ENCODE measurements at regions not wholly inside any gene's neighbourhood (a gene's known extent, or its start where the extent isn't known, plus 50 kb on each side); places are given as distances from the start of the nearest gene placed in this dataset. TPM values are rescaled to one million over a fixed set of nuclear protein-coding genes. Genes with fewer than 3 reads are reported as not detected.

DNA sequence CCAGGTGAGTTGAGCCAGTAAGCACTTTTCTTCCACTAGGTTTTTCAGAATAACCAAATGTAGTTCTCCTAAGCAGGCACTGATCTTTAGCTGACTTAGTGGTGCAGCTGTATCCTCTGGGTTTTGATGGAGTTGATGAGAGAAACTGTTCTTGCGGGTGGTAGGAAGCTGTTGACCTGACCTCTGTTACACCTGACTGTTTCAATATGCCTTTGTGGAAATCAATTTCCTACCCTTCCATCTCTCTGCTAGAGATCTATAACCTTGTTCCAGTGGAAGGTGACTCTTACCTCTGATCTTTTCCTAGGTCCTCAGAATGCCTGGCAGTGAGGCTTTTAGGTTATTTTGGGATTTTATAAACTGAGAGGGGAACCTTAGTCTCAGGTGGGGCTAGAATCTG, 51.6 kb upstream of the MACF1 start:
- Histone ChIP-seq H3K27ac (peak overlapping the region in 1 of 2 donors; percentile 28), H3K4me3 (no peak overlapping the region), H3K9me3 (no peaks in the 10 kb centered on the region), H3K27me3 (no peaks in the 10 kb centered on the region), H3K36me3 (no peaks in the 10 kb centered on the region), H3K4me1 (peaks cover 4 to 9% of the 10 kb centered on the region in 2 donors)
- intact Hi-C loops (cut with DNase I; ENCODE audit: low total_unique reads) = no loop called here
- no peak for DNase-seq
- TF ChIP-seq, protein P1, sequence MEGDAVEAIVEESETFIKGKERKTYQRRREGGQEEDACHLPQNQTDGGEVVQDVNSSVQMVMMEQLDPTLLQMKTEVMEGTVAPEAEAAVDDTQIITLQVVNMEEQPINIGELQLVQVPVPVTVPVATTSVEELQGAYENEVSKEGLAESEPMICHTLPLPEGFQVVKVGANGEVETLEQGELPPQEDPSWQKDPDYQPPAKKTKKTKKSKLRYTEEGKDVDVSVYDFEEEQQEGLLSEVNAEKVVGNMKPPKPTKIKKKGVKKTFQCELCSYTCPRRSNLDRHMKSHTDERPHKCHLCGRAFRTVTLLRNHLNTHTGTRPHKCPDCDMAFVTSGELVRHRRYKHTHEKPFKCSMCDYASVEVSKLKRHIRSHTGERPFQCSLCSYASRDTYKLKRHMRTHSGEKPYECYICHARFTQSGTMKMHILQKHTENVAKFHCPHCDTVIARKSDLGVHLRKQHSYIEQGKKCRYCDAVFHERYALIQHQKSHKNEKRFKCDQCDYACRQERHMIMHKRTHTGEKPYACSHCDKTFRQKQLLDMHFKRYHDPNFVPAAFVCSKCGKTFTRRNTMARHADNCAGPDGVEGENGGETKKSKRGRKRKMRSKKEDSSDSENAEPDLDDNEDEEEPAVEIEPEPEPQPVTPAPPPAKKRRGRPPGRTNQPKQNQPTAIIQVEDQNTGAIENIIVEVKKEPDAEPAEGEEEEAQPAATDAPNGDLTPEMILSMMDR (IDR thresholded peaks at IDR 0.05) = no peak
- no peak for TF ChIP-seq POLR2A (IDR thresholded peaks at IDR 0.05)

DNA sequence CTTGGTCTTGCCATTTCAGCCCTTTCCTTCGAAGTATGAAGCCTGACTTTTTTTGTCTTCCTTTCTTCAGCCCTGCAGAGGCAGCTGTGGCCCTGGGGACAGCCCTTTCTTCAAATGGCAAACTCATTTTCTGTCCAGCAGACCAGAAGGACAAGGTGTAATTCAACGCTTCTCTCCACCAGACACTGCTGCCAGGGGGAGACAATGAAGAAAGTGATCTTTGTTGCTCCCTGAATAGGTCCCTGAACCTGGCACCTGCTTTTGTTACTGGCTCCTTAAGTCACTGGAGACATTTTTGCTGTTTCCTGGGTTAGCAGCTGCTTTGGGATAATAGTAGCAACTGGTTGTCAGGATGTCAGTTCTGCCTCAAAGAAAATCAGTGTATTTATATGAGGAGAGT, 50.8 kb upstream of the MACF1 start:
- Histone ChIP-seq H3K27me3 (no peaks in the 10 kb centered on the region), H3K36me3 (no peaks in the 10 kb centered on the region), H3K4me1 (peaks cover 4 to 9% of the 10 kb centered on the region in 2 donors), H3K4me3 (no peak overlapping the region), H3K27ac (peak overlapping the region in 1 of 2 donors; percentile 28), H3K9me3 (no peaks in the 10 kb centered on the region)
- no peak for TF ChIP-seq POLR2A (IDR thresholded peaks at IDR 0.05)
- TF ChIP-seq, protein P1 (IDR thresholded peaks at IDR 0.05) = no peak
- DNase-seq = no peak
- intact Hi-C loops (cut with DNase I; ENCODE audit: low total_unique reads) = no loop called here

DNA sequence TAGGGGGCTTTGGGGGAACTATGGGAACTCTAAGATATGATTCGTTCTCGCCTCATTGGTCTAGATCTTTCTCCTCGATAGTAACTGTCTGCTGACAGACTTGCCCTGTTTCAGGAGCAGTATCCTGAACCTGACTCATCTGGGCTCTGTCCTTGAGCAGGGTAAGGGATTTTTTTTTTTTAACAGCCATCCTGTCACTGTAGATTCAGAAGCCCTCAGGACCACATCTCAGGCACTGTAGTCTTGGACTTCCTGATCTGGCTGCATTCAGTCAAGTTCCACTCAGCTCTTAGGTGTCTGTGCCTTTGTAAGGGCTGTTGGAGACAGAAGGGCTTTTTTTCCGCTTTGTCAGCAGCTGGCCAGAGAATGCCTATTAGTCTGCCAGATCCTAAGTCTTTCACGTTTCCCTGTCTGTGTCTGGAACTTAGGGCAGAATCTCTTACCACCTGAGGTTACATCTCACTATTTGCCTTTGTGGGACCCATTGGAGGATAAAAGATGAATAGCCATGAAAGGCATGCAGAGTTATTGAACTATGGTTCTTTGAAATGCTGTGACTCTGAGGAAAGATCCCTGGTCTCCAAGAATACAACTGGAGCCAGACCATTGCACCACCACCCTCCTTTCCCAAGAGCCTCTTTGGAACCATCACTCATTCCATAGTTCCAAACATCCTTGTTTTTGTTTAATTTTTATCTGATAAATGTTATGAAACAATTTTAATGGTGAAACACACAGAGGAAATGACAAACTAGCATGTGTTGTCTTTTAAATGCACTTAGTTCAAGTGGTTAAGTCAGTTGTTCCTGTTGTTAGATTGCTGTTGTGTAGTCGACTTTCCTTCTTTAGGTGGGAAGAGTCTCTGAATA, 49.7 kb upstream of the MACF1 start:
- peak overlapping the region; percentile 68 to 71 for H3K27ac ChIP-seq
- intact Hi-C loops (cut with DNase I; ENCODE audit: low total_unique reads) = no loop called here

More for the DNA sequence above, 49.7 kb upstream of the MACF1 start:
- no peaks in the 10 kb centered on the region for H3K27me3 ChIP-seq
- DNase-seq = peak; percentile 65 to 72
- H3K36me3 ChIP-seq = no peaks in the 10 kb centered on the region
- H3K9me3 ChIP-seq = no peaks in the 10 kb centered on the region
- TF ChIP-seq, protein P1 (IDR thresholded peaks at IDR 0.05) = no peak
- TF ChIP-seq POLR2A (IDR thresholded peaks at IDR 0.05) = no peak
- H3K4me1 ChIP-seq = peaks cover 4 to 9% of the 10 kb centered on the region in 2 donors
- H3K4me3 ChIP-seq = no peak overlapping the region

Small RNA genes in the stretch of these regions (small RNA-seq; reads per million reads assigned to genes)
- not detected for gene RNA5SP44
- gene RNU6-608P = not detected

All from uterus (tissue), 3 donors.